NT2/D1 (cell line): ENCODE measurements at regions not wholly inside any gene's neighbourhood (a gene's known extent, or its start where the extent isn't known, plus 50 kb on each side); places are given as distances from the start of the nearest gene placed in this dataset.

Experiments used
- SUZ12 ChIP-seq: IDR thresholded peaks from 2 replicates; pipeline ENCODE4 v1.6.1; 2011; ENCODE audit not compliant: insufficient read length, insufficient read depth; ENCODE audit errors: extremely low read depth
- YY1 ChIP-seq: IDR thresholded peaks from 2 replicates; pipeline ENCODE4 v1.6.1; 2011; ENCODE audit not compliant: insufficient read length, insufficient read depth
- ZNF274 ChIP-seq: IDR thresholded peaks from 2 replicates; pipeline ENCODE4 v1.6.1; 2011; ENCODE audit warnings: mild to moderate bottlenecking, low read depth, low read length

DNA sequence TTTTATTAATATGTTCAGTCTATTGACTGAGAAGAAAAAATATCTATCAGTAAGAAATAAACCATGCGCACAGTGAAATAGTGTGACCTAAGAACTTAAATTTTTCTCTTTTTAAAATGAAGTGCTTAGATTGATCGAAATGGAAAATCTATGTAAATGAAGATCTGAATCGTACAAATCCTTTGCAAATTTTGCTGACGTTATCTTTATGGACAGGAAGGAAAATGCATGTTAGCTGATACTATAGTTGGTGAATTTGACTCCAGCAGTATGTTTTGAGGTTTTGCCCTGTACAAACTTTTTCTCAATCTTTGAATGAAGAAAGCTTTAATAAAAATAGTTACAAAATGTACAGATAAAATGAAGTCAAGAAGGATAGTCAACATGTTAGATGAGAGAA is 82.9 kb downstream of the NRN1 start:
- TF ChIP-seq YY1 (no peak), ZNF274 (no peak), SUZ12 (no peak)
